ENCODE measurements at regions not wholly inside any gene's neighbourhood (a gene's known extent, or its start where the extent isn't known, plus 50 kb on each side); places are given as distances from the start of the nearest gene placed in this dataset.

- DNase-seq (ENCODE audit: low spot score), result no peak
These were observed 95.5 kb downstream of the FAM204A start for GRCh38 chr10:118246332-118247295.

- no peak for DNase-seq (ENCODE audit: low spot score)
These were observed 98.2 kb downstream of the FAM204A start for GRCh38 chr10:118243907-118244306.

- peak; percentile 85 for DNase-seq (ENCODE audit: low spot score)
These were observed 100.6 kb downstream of the FAM204A start for GRCh38 chr10:118241229-118242137.

- DNase-seq (ENCODE audit: low spot score), result no peak
These were observed 102.9 kb downstream of the FAM204A start for GRCh38 chr10:118239236-118239630.

GRCh38 chr10:118238573-118239235 is 103.4 kb downstream of the FAM204A start:
- DNase-seq (ENCODE audit: low spot score), result no peak

- DNase-seq (ENCODE audit: low spot score), result no peak
These were observed 104.2 kb downstream of the FAM204A start for GRCh38 chr10:118237930-118238329.

- no peak for DNase-seq (ENCODE audit: low spot score)
These were observed 107.4 kb downstream of the FAM204A start for GRCh38 chr10:118234683-118235082.

GRCh38 chr10:118220346-118220850 is 121.7 kb downstream of the FAM204A start:
- DNase-seq (ENCODE audit: low spot score), result no peak

- DNase-seq (ENCODE audit: low spot score), result no peak
These were observed 123.6 kb downstream of the FAM204A start for GRCh38 chr10:118218562-118218961.

- no peak for DNase-seq (ENCODE audit: low spot score)
These were observed 125.5 kb downstream of the FAM204A start for GRCh38 chr10:118216571-118217170.

GRCh38 chr10:118216020-118216419 is 126.1 kb downstream of the FAM204A start:
- no peak for DNase-seq (ENCODE audit: low spot score)

GRCh38 chr10:118214776-118215175 is 127.3 kb downstream of the FAM204A start:
- no peak for DNase-seq (ENCODE audit: low spot score)

- no peak for DNase-seq (ENCODE audit: low spot score)
These were observed 128.7 kb downstream of the FAM204A start for GRCh38 chr10:118213436-118213835.

GRCh38 chr10:118210276-118210675 is 131.8 kb downstream of the FAM204A start:
- no peak for DNase-seq (ENCODE audit: low spot score)

GRCh38 chr10:118209215-118209614 is 132.9 kb downstream of the FAM204A start:
- no peak for DNase-seq (ENCODE audit: low spot score)

- no peak for DNase-seq (ENCODE audit: low spot score)
These were observed 134.6 kb downstream of the FAM204A start for GRCh38 chr10:118207470-118208007.

GRCh38 chr10:118204292-118204943 is 137.7 kb downstream of the FAM204A start:
- no peak for DNase-seq (ENCODE audit: low spot score)

- DNase-seq (ENCODE audit: low spot score), result no peak
These were observed 138.7 kb downstream of the FAM204A start for GRCh38 chr10:118203461-118203860.

GRCh38 chr10:118195729-118196128 is 146.4 kb downstream of the FAM204A start:
- no peak for DNase-seq (ENCODE audit: low spot score)

- DNase-seq (ENCODE audit: low spot score), result no peak
These were observed 146.9 kb upstream of the RAB11FIP2 start for GRCh38 chr10:118193642-118194041.

- DNase-seq (ENCODE audit: low spot score), result no peak
These were observed 134.3 kb upstream of the RAB11FIP2 start for GRCh38 chr10:118181021-118181420.

Data from left forelimb (tissue), 1 donor.